ENCODE measurements at regions not wholly inside any gene's neighbourhood (a gene's known extent, or its start where the extent isn't known, plus 50 kb on each side); places are given as distances from the start of the nearest gene placed in this dataset.

DNA sequence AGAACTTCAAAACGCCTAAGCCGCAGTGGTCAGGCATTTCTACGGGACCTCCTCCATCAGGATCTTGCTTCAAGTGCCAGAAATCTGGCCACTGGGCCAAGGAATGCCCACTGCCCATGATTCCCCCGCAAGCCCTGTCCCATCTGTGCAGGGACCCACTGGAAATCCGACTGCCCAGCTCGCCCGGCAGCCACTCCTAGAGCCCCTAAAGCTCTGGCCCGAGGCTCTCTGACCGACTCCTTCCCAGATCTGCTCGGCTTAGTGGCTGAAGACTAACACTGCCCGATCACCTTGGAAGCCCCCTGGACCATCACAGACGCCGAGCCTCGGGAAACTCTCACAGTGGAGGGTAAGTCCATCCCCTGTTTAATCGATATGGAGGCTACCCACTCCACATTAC is 1113.0 kb upstream of the TMEM132C start:
- no peak for TF ChIP-seq POLR2AphosphoS5 (IDR thresholded peaks at IDR 0.05; ENCODE audit: insufficient read depth, low read depth, low read length)
- TF ChIP-seq, protein P1, sequence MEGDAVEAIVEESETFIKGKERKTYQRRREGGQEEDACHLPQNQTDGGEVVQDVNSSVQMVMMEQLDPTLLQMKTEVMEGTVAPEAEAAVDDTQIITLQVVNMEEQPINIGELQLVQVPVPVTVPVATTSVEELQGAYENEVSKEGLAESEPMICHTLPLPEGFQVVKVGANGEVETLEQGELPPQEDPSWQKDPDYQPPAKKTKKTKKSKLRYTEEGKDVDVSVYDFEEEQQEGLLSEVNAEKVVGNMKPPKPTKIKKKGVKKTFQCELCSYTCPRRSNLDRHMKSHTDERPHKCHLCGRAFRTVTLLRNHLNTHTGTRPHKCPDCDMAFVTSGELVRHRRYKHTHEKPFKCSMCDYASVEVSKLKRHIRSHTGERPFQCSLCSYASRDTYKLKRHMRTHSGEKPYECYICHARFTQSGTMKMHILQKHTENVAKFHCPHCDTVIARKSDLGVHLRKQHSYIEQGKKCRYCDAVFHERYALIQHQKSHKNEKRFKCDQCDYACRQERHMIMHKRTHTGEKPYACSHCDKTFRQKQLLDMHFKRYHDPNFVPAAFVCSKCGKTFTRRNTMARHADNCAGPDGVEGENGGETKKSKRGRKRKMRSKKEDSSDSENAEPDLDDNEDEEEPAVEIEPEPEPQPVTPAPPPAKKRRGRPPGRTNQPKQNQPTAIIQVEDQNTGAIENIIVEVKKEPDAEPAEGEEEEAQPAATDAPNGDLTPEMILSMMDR (IDR thresholded peaks at IDR 0.05; ENCODE audit: extremely low read depth in 1 of 2, insufficient read depth in 1 of 2, low read depth in 1 of 2, low read length in 2 of 2): no peak

All from endothelial cell of umbilical vein (primary cell).